Psoas muscle (tissue), 7 donors: ENCODE measurements at regions not wholly inside any gene's neighbourhood (a gene's known extent, or its start where the extent isn't known, plus 50 kb on each side); places are given as distances from the start of the nearest gene placed in this dataset.

Experiments
- ATAC-seq, 4 donors: fragments of 200-7000 bp; cut with Tn5 transposase; one replicate each; pipeline ENCODE4 v1.9.1; 2020; ENCODE audit warnings: moderate library complexity in 3 of 4, mild to moderate bottlenecking in 2 of 4
- DNase-seq, 2 donors: peaks; one replicate each; pipeline ENCODE4 v3.0.0-alpha.2; 2020
- H3K27ac ChIP-seq: fragments of 200-600 bp; one replicate; pipeline ENCODE4 v1.8.0; 2022
- H3K27me3 ChIP-seq, 3 donors: fragments of 200-600 bp in 1 of 3; one replicate each; pipeline versions ENCODE4 v1.6.1 to v1.8.0; 2013 to 2022; ENCODE audit warnings: low read length in 2 of 3, mild to moderate bottlenecking in 2 of 3, moderate library complexity in 1 of 3; ENCODE audit not compliant: insufficient read depth in 3 of 3
- H3K36me3 ChIP-seq, 2 donors: fragments of 200-600 bp in 1 of 2; one replicate each; pipeline versions ENCODE4 v1.6.1 to v1.8.0; 2013 to 2022; ENCODE audit warnings: low read depth in 1 of 2, mild to moderate bottlenecking in 1 of 2, moderate library complexity in 1 of 2; ENCODE audit not compliant: insufficient read depth in 1 of 2
- H3K4me1 ChIP-seq: fragments of 200-600 bp; one replicate; pipeline ENCODE4 v1.8.0; 2022
- H3K4me3 ChIP-seq: fragments of 200-600 bp; one replicate; pipeline ENCODE4 v1.8.0; 2022; ENCODE audit warnings: mild to moderate bottlenecking
- H3K9me3 ChIP-seq: fragments of 200-600 bp; one replicate; pipeline ENCODE4 v1.8.0; 2022
- WGBS, 3 donors: extraction: QIAGEN DNeasy Blood & Tissue Kit; methylation state at CpG; one replicate each; pipeline versions ENCODE4 v1.1.6 to v1.1.7; 2013; 5-methylcytosine and 5-hydroxymethylcytosine counted together
- intact Hi-C, 2 donors: fragments of 100-400 bp; cut with DNase I; formaldehyde crosslinking; loops; one replicate each; pipeline versions ENCODE4 v1.11.0 to v1.14.2; 2022
- TF ChIP-seq, protein P1 (sequence below): fragments of 200-600 bp; IDR thresholded peaks from one replicate; pipeline ENCODE4 v1.8.0; 2022; ENCODE audit warnings: antibody characterized with exemption
- donor health status: healthy with polysubstance abuse.
- donor health status: DM: no; HTN: no; CAD: no; lungs with moderate emphysema.
- donor health status: Bipolar disorder and iron deficiency.
- donor health status: healthy.
- donor health status: DM: yes; HTN: yes; CAD: no.
- donor health status: DM: no; HTN: no; CAD: no.
- donor health status: DM: yes; HTN: yes; CAD: no.

DNA sequence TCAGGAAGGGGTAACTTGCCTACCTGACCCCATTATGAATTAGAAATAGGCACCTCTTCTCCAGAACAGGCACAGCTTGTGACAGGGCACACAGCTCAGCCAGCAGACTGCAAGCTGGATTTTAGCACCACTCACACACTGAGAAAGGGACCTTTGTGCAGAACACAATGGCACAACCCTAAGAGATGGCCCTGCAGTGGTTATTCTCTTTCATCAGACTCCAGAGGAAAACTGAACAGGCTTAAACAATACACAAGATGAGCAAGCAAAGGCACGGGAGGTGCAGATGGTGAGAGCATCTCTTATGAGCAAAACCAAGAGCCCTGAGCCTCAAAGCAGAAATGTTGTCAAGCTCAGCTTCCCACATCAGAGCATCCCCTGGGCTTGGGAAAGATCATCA is 93.8 kb upstream of the LRRC55 start:
- WGBS, 3 donors: 52 to 74% (median 59%) methylated on average over 1 of the region's 1 CpG
- ATAC-seq (no peak), DNase-seq (no peak)
- TF ChIP-seq, protein P1, sequence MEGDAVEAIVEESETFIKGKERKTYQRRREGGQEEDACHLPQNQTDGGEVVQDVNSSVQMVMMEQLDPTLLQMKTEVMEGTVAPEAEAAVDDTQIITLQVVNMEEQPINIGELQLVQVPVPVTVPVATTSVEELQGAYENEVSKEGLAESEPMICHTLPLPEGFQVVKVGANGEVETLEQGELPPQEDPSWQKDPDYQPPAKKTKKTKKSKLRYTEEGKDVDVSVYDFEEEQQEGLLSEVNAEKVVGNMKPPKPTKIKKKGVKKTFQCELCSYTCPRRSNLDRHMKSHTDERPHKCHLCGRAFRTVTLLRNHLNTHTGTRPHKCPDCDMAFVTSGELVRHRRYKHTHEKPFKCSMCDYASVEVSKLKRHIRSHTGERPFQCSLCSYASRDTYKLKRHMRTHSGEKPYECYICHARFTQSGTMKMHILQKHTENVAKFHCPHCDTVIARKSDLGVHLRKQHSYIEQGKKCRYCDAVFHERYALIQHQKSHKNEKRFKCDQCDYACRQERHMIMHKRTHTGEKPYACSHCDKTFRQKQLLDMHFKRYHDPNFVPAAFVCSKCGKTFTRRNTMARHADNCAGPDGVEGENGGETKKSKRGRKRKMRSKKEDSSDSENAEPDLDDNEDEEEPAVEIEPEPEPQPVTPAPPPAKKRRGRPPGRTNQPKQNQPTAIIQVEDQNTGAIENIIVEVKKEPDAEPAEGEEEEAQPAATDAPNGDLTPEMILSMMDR: no peak
- Histone ChIP-seq H3K4me3 (no peak overlapping the region), H3K27me3 (peaks cover 0 to 5% (median 0%) of the 10 kb centered on the region in 3 donors), H3K9me3 (no peaks in the 10 kb centered on the region), H3K36me3 (no peaks in the 10 kb centered on the region), H3K27ac (no peak overlapping the region), H3K4me1 (no peaks in the 10 kb centered on the region)
- intact Hi-C loops: no loop called here

DNA sequence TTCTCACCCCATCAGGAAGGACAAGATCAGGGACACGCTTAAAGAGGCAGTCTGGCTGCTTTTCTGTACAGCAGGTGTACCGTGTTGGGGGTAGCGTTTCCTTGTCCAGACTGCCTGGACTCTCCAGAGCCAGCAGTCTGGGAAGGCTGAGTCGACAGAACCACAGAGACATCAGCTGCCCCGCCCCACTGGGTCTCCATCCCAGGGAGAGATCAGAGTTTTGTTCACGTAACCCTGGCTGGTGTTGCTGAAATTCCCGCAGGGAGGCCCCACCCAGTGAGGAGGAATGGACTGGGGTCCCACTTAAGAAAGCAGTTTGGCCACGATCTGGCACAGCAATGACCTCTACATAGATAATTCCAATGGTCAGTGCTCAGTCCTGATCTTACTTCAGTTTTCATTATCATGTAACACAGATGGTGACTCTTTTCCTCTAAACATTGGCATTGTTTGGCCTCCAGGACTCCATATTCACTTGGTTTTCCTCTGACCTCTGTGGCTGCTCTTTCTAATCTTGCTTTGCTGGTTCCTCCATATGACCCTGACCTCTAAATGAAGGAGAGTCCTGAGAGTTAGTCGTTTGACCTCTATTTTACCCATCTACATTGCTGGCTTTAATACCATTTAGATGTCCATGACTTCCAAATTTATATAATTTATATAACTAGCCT is 89.6 kb upstream of the LRRC55 start:
- 79 to 82% (median 81%) methylated on average over 9 of the region's 9 CpGs for WGBS, 3 donors
- Histone ChIP-seq H3K4me3 (no peak overlapping the region), H3K9me3 (no peaks in the 10 kb centered on the region), H3K27ac (no peak overlapping the region), H3K36me3 (no peaks in the 10 kb centered on the region), H3K27me3 (peaks cover 0 to 5% (median 0%) of the 10 kb centered on the region in 3 donors), H3K4me1 (no peaks in the 10 kb centered on the region)
- DNase-seq (no peak), ATAC-seq (no peak)
- TF ChIP-seq, protein P1: no peak
- intact Hi-C loops: no loop called here

DNA sequence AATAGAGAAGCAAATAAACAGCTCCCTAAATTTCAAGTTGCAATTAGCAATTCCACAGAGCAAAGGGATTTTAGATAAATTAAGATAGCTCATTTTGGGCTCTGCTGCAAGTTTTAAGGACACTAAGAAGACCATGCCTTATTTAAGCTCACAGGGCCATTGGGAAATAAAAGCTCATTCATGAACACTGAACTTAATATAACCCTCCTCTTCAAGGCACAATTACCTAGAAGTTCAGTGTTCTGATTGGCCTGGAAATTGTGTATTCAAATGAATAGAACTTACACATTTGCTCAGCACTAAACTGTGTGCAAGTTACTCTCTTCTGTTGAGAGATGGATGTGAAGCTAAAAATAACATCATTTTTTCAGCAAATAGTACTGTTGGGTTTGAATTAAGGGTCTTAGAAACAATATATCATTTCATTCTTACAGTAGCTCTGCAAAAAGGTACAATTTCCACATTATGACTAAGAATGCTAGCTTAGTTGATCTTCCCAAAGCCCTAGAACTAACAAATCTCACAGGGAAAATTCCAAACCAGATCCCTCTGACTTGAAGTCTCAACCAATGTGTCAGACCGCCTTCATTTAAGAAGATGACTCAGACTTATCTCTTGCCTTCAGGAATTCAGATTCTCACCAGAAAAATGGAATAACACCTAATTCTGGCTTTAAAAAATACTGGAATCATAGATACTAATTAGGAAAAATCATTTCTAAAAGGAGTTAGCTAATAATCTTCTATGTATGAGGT is 87.4 kb upstream of the LRRC55 start:
- no peaks in the 10 kb centered on the region for H3K36me3 ChIP-seq
- WGBS, 3 donors: 89 to 97% (median 91%) methylated on average over 1 of the region's 1 CpG
- DNase-seq: no peak
- TF ChIP-seq, protein P1: no peak
- ATAC-seq: no peak
- peaks cover 0 to 5% (median 0%) of the 10 kb centered on the region in 3 donors for H3K27me3 ChIP-seq
- H3K4me3 ChIP-seq: no peak overlapping the region
- intact Hi-C loops: no loop called here
- H3K27ac ChIP-seq: no peak overlapping the region
- no peaks in the 10 kb centered on the region for H3K9me3 ChIP-seq
- H3K4me1 ChIP-seq: no peaks in the 10 kb centered on the region

DNA sequence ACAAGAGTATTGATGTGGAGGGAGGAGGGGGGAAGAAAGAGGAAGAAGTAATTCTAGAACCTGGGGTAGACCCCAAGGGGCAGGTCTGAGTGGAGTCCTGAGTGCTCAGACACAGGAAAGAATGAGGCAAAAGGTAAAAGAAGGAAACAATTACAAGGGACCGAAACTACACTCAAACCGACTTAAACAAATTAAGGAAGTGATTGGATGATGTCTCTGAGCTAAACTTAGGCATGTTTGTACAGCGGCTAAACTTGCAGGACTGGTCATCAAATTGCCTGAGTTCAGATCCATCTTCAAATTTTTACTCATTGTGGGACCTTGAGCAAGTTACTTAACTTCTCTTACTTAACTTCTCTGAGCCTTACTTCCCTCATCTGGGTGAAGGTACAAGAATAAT is 86.3 kb upstream of the LRRC55 start:
- Histone ChIP-seq H3K36me3 (no peaks in the 10 kb centered on the region), H3K27ac (no peak overlapping the region), H3K27me3 (no peaks in the 10 kb centered on the region), H3K9me3 (no peaks in the 10 kb centered on the region), H3K4me3 (no peak overlapping the region), H3K4me1 (no peaks in the 10 kb centered on the region)
- ATAC-seq (no peak), DNase-seq (no peak)
- intact Hi-C loops: no loop called here
- WGBS, 3 donors: 77 to 84% (median 80%) methylated on average over 3 of the region's 3 CpGs
- TF ChIP-seq, protein P1: no peak
